ENCODE measurements at regions not wholly inside any gene's neighbourhood (a gene's known extent, or its start where the extent isn't known, plus 50 kb on each side); places are given as distances from the start of the nearest gene placed in this dataset.

GRCh38 chr6:41460742-41461336 is 85.3 kb upstream of the FOXP4 start:
- Histone ChIP-seq H3K4me2 (ENCODE audit: low read length) (no peak overlapping the region), H3K79me2 (ENCODE audit: insufficient read depth, low read length) (no peaks in the 10 kb centered on the region), H3K36me3 (ENCODE audit: insufficient read depth, low read length) (no peaks in the 10 kb centered on the region), H3F3A (ENCODE audit: insufficient read depth, low read length) (no peaks in the 10 kb centered on the region), H4K20me1 (ENCODE audit: insufficient read depth, low read length) (no peaks in the 10 kb centered on the region), H3K27me3 (ENCODE audit: insufficient read depth, low read length) (no peaks in the 10 kb centered on the region), H3K9ac (ENCODE audit: low read length) (no peak overlapping the region), H3K4me1 (ENCODE audit: insufficient read depth, low read length, severe bottlenecking) (no peaks in the 10 kb centered on the region), H3K9me3 (ENCODE audit: low read length) (no peaks in the 10 kb centered on the region), H3K9me2 (ENCODE audit: low read depth, low read length) (no peaks in the 10 kb centered on the region), H2AFZ (ENCODE audit: low read length) (no peak overlapping the region), H3K4me3 (ENCODE audit: low read depth, low read length, poor library complexity, severe bottlenecking) (no peak overlapping the region), H3K27ac (ENCODE audit: low read depth, low read length, poor library complexity, severe bottlenecking) (no peak overlapping the region)
- no peak for TF ChIP-seq CTCF (IDR thresholded peaks at IDR 0.05; ENCODE audit: low read length)

- no peaks in the 10 kb centered on the region for H3K79me2 ChIP-seq (ENCODE audit: insufficient read depth, low read length)
- no peaks in the 10 kb centered on the region for H3K27me3 ChIP-seq (ENCODE audit: insufficient read depth, low read length)
- no peak overlapping the region for H2AFZ ChIP-seq (ENCODE audit: low read length)
- H3K27ac ChIP-seq (ENCODE audit: low read depth, low read length, poor library complexity, severe bottlenecking): no peak overlapping the region
- H4K20me1 ChIP-seq (ENCODE audit: insufficient read depth, low read length): no peaks in the 10 kb centered on the region
- no peak overlapping the region for H3K4me2 ChIP-seq (ENCODE audit: low read length)
- TF ChIP-seq EZH2 (IDR thresholded peaks at IDR 0.05; ENCODE audit: borderline replicate concordance, low read length) (no peak), CTCF (IDR thresholded peaks at IDR 0.05; ENCODE audit: low read length) (no peak)
- H3K4me1 ChIP-seq (ENCODE audit: insufficient read depth, low read length, severe bottlenecking): no peaks in the 10 kb centered on the region
- no peaks in the 10 kb centered on the region for H3K36me3 ChIP-seq (ENCODE audit: insufficient read depth, low read length)
- no peak overlapping the region for H3K4me3 ChIP-seq (ENCODE audit: low read depth, low read length, poor library complexity, severe bottlenecking)
- no peaks in the 10 kb centered on the region for H3K9me3 ChIP-seq (ENCODE audit: low read length)
- H3K9ac ChIP-seq (ENCODE audit: low read length): no peak overlapping the region
- H3K9me2 ChIP-seq (ENCODE audit: low read depth, low read length): no peaks in the 10 kb centered on the region
- no peaks in the 10 kb centered on the region for H3F3A ChIP-seq (ENCODE audit: insufficient read depth, low read length)
These were observed 84.1 kb upstream of the FOXP4 start for GRCh38 chr6:41462033-41462432.

- Histone ChIP-seq H3F3A (ENCODE audit: insufficient read depth, low read length) (no peaks in the 10 kb centered on the region), H3K4me2 (ENCODE audit: low read length) (no peak overlapping the region), H3K79me2 (ENCODE audit: insufficient read depth, low read length) (no peaks in the 10 kb centered on the region), H3K36me3 (ENCODE audit: insufficient read depth, low read length) (no peaks in the 10 kb centered on the region), H3K4me1 (ENCODE audit: insufficient read depth, low read length, severe bottlenecking) (no peaks in the 10 kb centered on the region), H3K27me3 (ENCODE audit: insufficient read depth, low read length) (no peaks in the 10 kb centered on the region), H3K4me3 (ENCODE audit: low read depth, low read length, poor library complexity, severe bottlenecking) (no peak overlapping the region), H3K9me3 (ENCODE audit: low read length) (no peaks in the 10 kb centered on the region), H3K9ac (ENCODE audit: low read length) (no peak overlapping the region), H2AFZ (ENCODE audit: low read length) (no peak overlapping the region), H3K9me2 (ENCODE audit: low read depth, low read length) (no peaks in the 10 kb centered on the region), H3K27ac (ENCODE audit: low read depth, low read length, poor library complexity, severe bottlenecking) (no peak overlapping the region), H4K20me1 (ENCODE audit: insufficient read depth, low read length) (no peaks in the 10 kb centered on the region)
- no peak for TF ChIP-seq EZH2 (IDR thresholded peaks at IDR 0.05; ENCODE audit: borderline replicate concordance, low read length)
- TF ChIP-seq CTCF (IDR thresholded peaks at IDR 0.05; ENCODE audit: low read length): peak; percentile 68
These were observed 82.9 kb upstream of the FOXP4 start for GRCh38 chr6:41463062-41463930.

Measured in OCI-LY1 (cell line).